Hepatocyte (in vitro differentiated cells): ENCODE measurements at regions not wholly inside any gene's neighbourhood (a gene's known extent, or its start where the extent isn't known, plus 50 kb on each side); places are given as distances from the start of the nearest gene placed in this dataset.

ENCODE experiments used
- DNase-seq: peaks from one replicate; pipeline ENCODE4 v3.0.0-alpha.2; 2016; ENCODE audit warnings: low spot score
- H2AFZ ChIP-seq: fragments of 200-600 bp; sonication (generic); 2 replicates; pipeline ENCODE4 v1.6.0; 2016; ENCODE audit warnings: antibody characterized with exemption, mild to moderate bottlenecking
- H3K27ac ChIP-seq: fragments of 200-600 bp; sonication (generic); 2 replicates; pipeline ENCODE4 v1.5.1; 2016; ENCODE audit warnings: mild to moderate bottlenecking
- H3K27me3 ChIP-seq: fragments of 200-600 bp; sonication (generic); 2 replicates; pipeline ENCODE4 v1.6.1; 2016
- H3K36me3 ChIP-seq: fragments of 200-600 bp; sonication (generic); replicated peaks from 2 replicates; pipeline ENCODE4 v1.5.1; 2016; ENCODE audit warnings: low read depth; ENCODE audit not compliant: insufficient read depth
- H3K4me1 ChIP-seq: fragments of 200-600 bp; sonication (generic); 2 replicates; pipeline ENCODE4 v1.5.1; 2016; ENCODE audit warnings: mild to moderate bottlenecking, moderate library complexity; ENCODE audit not compliant: insufficient read depth
- H3K4me2 ChIP-seq: fragments of 200-600 bp; sonication (generic); 2 replicates; pipeline ENCODE4 v1.6.0; 2016
- H3K4me3 ChIP-seq: fragments of 200-600 bp; sonication (generic); 2 replicates; pipeline ENCODE4 v1.5.1; 2016; ENCODE audit warnings: mild to moderate bottlenecking
- H3K79me2 ChIP-seq: fragments of 200-600 bp; sonication (generic); 2 replicates; pipeline ENCODE4 v1.6.0; 2017; ENCODE audit warnings: mild to moderate bottlenecking
- H3K9me2 ChIP-seq: fragments of 200-600 bp; sonication (generic); replicated peaks from 2 replicates; pipeline ENCODE4 v1.6.0; 2017; ENCODE audit warnings: mild to moderate bottlenecking; ENCODE audit not compliant: insufficient read depth
- H3K9me3 ChIP-seq: fragments of 200-600 bp; sonication (generic); 2 replicates; pipeline ENCODE4 v1.5.1; 2016; ENCODE audit warnings: low read depth, mild to moderate bottlenecking
- H4K20me1 ChIP-seq: fragments of 200-600 bp; sonication (generic); 2 replicates; pipeline ENCODE4 v1.6.0; 2016; ENCODE audit warnings: mild to moderate bottlenecking; ENCODE audit not compliant: insufficient read depth, poor library complexity, severe bottlenecking
- CTCF ChIP-seq: fragments of 200-600 bp; sonication (generic); IDR thresholded peaks from 2 replicates; pipeline ENCODE4 v1.5.1; 2016; ENCODE audit warnings: antibody characterized with exemption, mild to moderate bottlenecking; ENCODE audit not compliant: poor library complexity
- EZH2 ChIP-seq: fragments of 200-600 bp; sonication (generic); IDR thresholded peaks from 2 replicates; pipeline ENCODE4 v1.6.1; 2016; ENCODE audit warnings: antibody characterized with exemption, mild to moderate bottlenecking, borderline replicate concordance
- EZH2phosphoT487 ChIP-seq: fragments of 200-600 bp; sonication (generic); IDR thresholded peaks from one replicate; pipeline ENCODE4 v1.6.1; 2018; ENCODE audit warnings: antibody characterized with exemption, mild to moderate bottlenecking, low read depth, moderate library complexity; ENCODE audit not compliant: unreplicated experiment, severe bottlenecking
- WGBS: methylation state at CpG from one replicate; pipeline ENCODE4 v1.1.6; 2016; ENCODE audit warnings: low lambda C conversion rate; ENCODE audit errors: missing lambda C conversion rate; 5-methylcytosine and 5-hydroxymethylcytosine counted together

- no peak overlapping the region for H3K4me3 ChIP-seq
- no peak overlapping the region for H3K27ac ChIP-seq
- no peaks in the 10 kb centered on the region for H3K9me3 ChIP-seq
- TF ChIP-seq EZH2 = no peak
- TF ChIP-seq EZH2phosphoT487 = no peak
- TF ChIP-seq CTCF = no peak
- 82% methylated on average over 12 of the region's 12 CpGs for WGBS
- H2AFZ ChIP-seq = no peak overlapping the region
- no peaks in the 10 kb centered on the region for H3K27me3 ChIP-seq
- no peaks in the 10 kb centered on the region for H3K9me2 ChIP-seq
- no peak overlapping the region for H3K4me2 ChIP-seq
- H3K36me3 ChIP-seq = no peaks in the 10 kb centered on the region
- no peaks in the 10 kb centered on the region for H4K20me1 ChIP-seq
- H3K79me2 ChIP-seq = no peaks in the 10 kb centered on the region
- DNase-seq = no peak
- no peaks in the 10 kb centered on the region for H3K4me1 ChIP-seq
These were observed 347.4 kb downstream of the DRD1 start for GRCh38 chr5:175096469-175097165.

GRCh38 chr5:175094461-175094860 lies 349.5 kb downstream of the DRD1 start:
- no peak overlapping the region for H3K4me3 ChIP-seq
- no peaks in the 10 kb centered on the region for H3K9me3 ChIP-seq
- no peak for DNase-seq
- H3K9me2 ChIP-seq = no peaks in the 10 kb centered on the region
- no peaks in the 10 kb centered on the region for H4K20me1 ChIP-seq
- no peaks in the 10 kb centered on the region for H3K36me3 ChIP-seq
- H2AFZ ChIP-seq = no peak overlapping the region
- H3K4me1 ChIP-seq = no peaks in the 10 kb centered on the region
- TF ChIP-seq CTCF (no peak), EZH2phosphoT487 (no peak), EZH2 (no peak)
- WGBS = 78% methylated on average over 1 of the region's 1 CpG
- no peaks in the 10 kb centered on the region for H3K27me3 ChIP-seq
- H3K27ac ChIP-seq = no peak overlapping the region
- H3K79me2 ChIP-seq = no peaks in the 10 kb centered on the region
- no peak overlapping the region for H3K4me2 ChIP-seq

GRCh38 chr5:175092691-175093090 lies 351.3 kb downstream of the DRD1 start:
- H3K36me3 ChIP-seq = no peaks in the 10 kb centered on the region
- no peaks in the 10 kb centered on the region for H4K20me1 ChIP-seq
- 36% methylated on average over 3 of the region's 3 CpGs for WGBS
- no peak overlapping the region for H3K4me3 ChIP-seq
- no peaks in the 10 kb centered on the region for H3K9me3 ChIP-seq
- H3K9me2 ChIP-seq = no peaks in the 10 kb centered on the region
- peak; percentile 40 for DNase-seq
- TF ChIP-seq EZH2phosphoT487 (no peak), CTCF (no peak), EZH2 (no peak)
- H3K27ac ChIP-seq = no peak overlapping the region
- no peak overlapping the region for H2AFZ ChIP-seq
- no peak overlapping the region for H3K4me2 ChIP-seq
- H3K4me1 ChIP-seq = no peaks in the 10 kb centered on the region
- H3K27me3 ChIP-seq = no peaks in the 10 kb centered on the region
- H3K79me2 ChIP-seq = no peaks in the 10 kb centered on the region
